H1 (cell line): ENCODE measurements at regions not wholly inside any gene's neighbourhood (a gene's known extent, or its start where the extent isn't known, plus 50 kb on each side); places are given as distances from the start of the nearest gene placed in this dataset.

Experiments
- CTCF ChIA-PET: fragments of 300-600 bp; sonication (Branson Sonifier 250); formaldehyde crosslinking; loops from one replicate; lab custom pipeline; 2021; ENCODE audit not compliant: partially characterized antibody; lab: Charles Lee
- POLR2A ChIA-PET: fragments of 300-600 bp; sonication (Branson Sonifier 250); formaldehyde crosslinking; loops from one replicate; lab custom pipeline; 2021; ENCODE audit warnings: inconsistent platforms; ENCODE audit not compliant: partially characterized antibody; lab: Charles Lee
- DNase-seq, 2 experiments: peaks; one replicate each; pipeline versions ENCODE4 v3.0.0 to v3.0.0-alpha.2; 2010 to 2022; ENCODE audit warnings: low spot score in 2 of 2, low read depth in 1 of 2, mixed read lengths in 1 of 2
- FAIRE-seq: peaks from 2 replicates; lab custom pipeline; 2011; peaks lifted over from hg19 to GRCh38; lab: Jason Lieb, UNC
- H2AFZ ChIP-seq: 2 replicates; pipeline ENCODE4 v1.8.1; 2012; ENCODE audit warnings: low read length, inconsistent platforms
- H2AK5ac ChIP-seq: 2 replicates; pipeline ENCODE4 v1.6.1; 2013; ENCODE audit warnings: low read depth, low read length
- H2BK120ac ChIP-seq: replicated peaks from 2 replicates; pipeline ENCODE3; 2013; ENCODE audit warnings: low read depth, low read length, inconsistent platforms
- H2BK12ac ChIP-seq: 2 replicates; pipeline ENCODE4 v1.6.1; 2013; ENCODE audit warnings: low read depth, low read length
- H2BK15ac ChIP-seq: 2 replicates; pipeline ENCODE4 v1.6.1; 2013; ENCODE audit warnings: low read length
- H2BK20ac ChIP-seq: 2 replicates; pipeline ENCODE4 v1.6.1; 2013; ENCODE audit warnings: low read length
- H2BK5ac ChIP-seq: 2 replicates; pipeline ENCODE4 v1.6.1; 2013; ENCODE audit warnings: low read depth, low read length
- H3K14ac ChIP-seq: 2 replicates; pipeline ENCODE4 v1.6.1; 2013; ENCODE audit warnings: inconsistent platforms; ENCODE audit not compliant: insufficient read length
- H3K18ac ChIP-seq: 2 replicates; pipeline ENCODE4 v1.6.1; 2013; ENCODE audit warnings: low read length; ENCODE audit errors: extremely low read depth
- H3K23ac ChIP-seq: 2 replicates; pipeline ENCODE4 v1.6.1; 2013; ENCODE audit warnings: inconsistent platforms; ENCODE audit not compliant: insufficient read length
- H3K23me2 ChIP-seq: 2 replicates; pipeline ENCODE4 v1.6.1; 2013; ENCODE audit warnings: low read depth, low read length
- H3K27ac ChIP-seq: 2 replicates; pipeline ENCODE4 v1.6.1; 2011; ENCODE audit warnings: low read depth, low read length, inconsistent platforms
- H3K27me3 ChIP-seq, 4 experiments: replicated peaks in 1 of 4; 1 replicate in 1 of 4; 2 replicates in 3 of 4; pipeline versions ENCODE4 v1.6.1 to v1.8.1; 2011 to 2013; ENCODE audit warnings: low read length in 3 of 4, mild to moderate bottlenecking in 3 of 4, inconsistent platforms in 2 of 4, mixed read lengths in 2 of 4, moderate library complexity in 1 of 4; ENCODE audit not compliant: control insufficient read depth in 3 of 4, insufficient read depth in 3 of 4; ENCODE audit errors: extremely low read depth in 1 of 4
- H3K36me3 ChIP-seq, 4 experiments: 2 replicates each; pipeline versions ENCODE4 v1.6.1 to v1.8.1; 2011 to 2013; ENCODE audit warnings: mild to moderate bottlenecking in 4 of 4, low read length in 3 of 4, moderate library complexity in 2 of 4, control low read depth in 1 of 4, inconsistent platforms in 1 of 4; ENCODE audit not compliant: insufficient read depth in 4 of 4, control insufficient read depth in 2 of 4
- H3K4ac ChIP-seq: replicated peaks from 2 replicates; pipeline ENCODE3; 2013; ENCODE audit warnings: low read length, low read depth, mixed read lengths, inconsistent platforms; ENCODE audit not compliant: insufficient read length
- H3K4me1 ChIP-seq, 4 experiments: replicated peaks in 1 of 4; 1 replicate in 1 of 4; 2 replicates in 3 of 4; pipeline versions ENCODE4 v1.6.1 to v1.8.1; 2011 to 2013; ENCODE audit warnings: low read length in 3 of 4, inconsistent platforms in 2 of 4, mixed read lengths in 1 of 4; ENCODE audit not compliant: insufficient read depth in 4 of 4, control insufficient read depth in 3 of 4
- H3K4me2 ChIP-seq, 2 experiments: 2 replicates each; pipeline versions ENCODE4 v1.6.1 to v1.8.1; 2011 to 2013; ENCODE audit warnings: low read depth in 2 of 2, low read length in 2 of 2, control low read depth in 1 of 2, inconsistent platforms in 1 of 2, mild to moderate bottlenecking in 1 of 2; ENCODE audit not compliant: insufficient read depth in 1 of 2
- H3K4me3 ChIP-seq, 4 experiments: fragments of 200-600, 300-600 bp in 1 of 4; sonication (generic), shearing (Covaris generic), sonication (Bioruptor Twin) in 1 of 4; 2 replicates each; pipeline versions ENCODE4 v1.5.1 to v1.8.1; 2011 to 2016; ENCODE audit warnings: low read length in 4 of 4, low read depth in 3 of 4, control low read depth in 2 of 4, inconsistent platforms in 2 of 4, mild to moderate bottlenecking in 2 of 4, mixed read lengths in 1 of 4, moderate library complexity in 1 of 4; ENCODE audit not compliant: insufficient read depth in 2 of 4; ENCODE audit errors: extremely low read depth in 1 of 4
- H3K56ac ChIP-seq: replicated peaks from 2 replicates; pipeline ENCODE3; 2013; ENCODE audit warnings: low read depth, mild to moderate bottlenecking, mixed read lengths, low read length, inconsistent platforms; ENCODE audit not compliant: insufficient read length
- H3K79me1 ChIP-seq: 2 replicates; pipeline ENCODE4 v1.6.1; 2013; ENCODE audit warnings: low read depth, low read length, control low read depth
- H3K79me2 ChIP-seq, 2 experiments: 2 replicates each; pipeline versions ENCODE4 v1.6.1 to v1.8.1; 2012 to 2013; ENCODE audit warnings: low read length in 2 of 2, mild to moderate bottlenecking in 2 of 2, inconsistent platforms in 1 of 2; ENCODE audit not compliant: insufficient read depth in 2 of 2, control insufficient read depth in 1 of 2
- H3K9ac ChIP-seq, 4 experiments: replicated peaks in 1 of 4; 1 replicate in 1 of 4; 2 replicates in 3 of 4; pipeline versions ENCODE4 v1.6.1 to v1.8.1; 2011 to 2013; ENCODE audit warnings: low read depth in 3 of 4, low read length in 3 of 4, control low read depth in 2 of 4, mild to moderate bottlenecking in 2 of 4, moderate library complexity in 2 of 4, inconsistent platforms in 1 of 4; ENCODE audit errors: extremely low read depth in 1 of 4
- H3K9me3 ChIP-seq, 2 experiments: 2 replicates each; pipeline versions ENCODE4 v1.6.1 to v1.8.1; 2012 to 2013; ENCODE audit warnings: mild to moderate bottlenecking in 2 of 2, moderate library complexity in 2 of 2, control low read depth in 1 of 2, inconsistent platforms in 1 of 2, low read depth in 1 of 2, low read length in 1 of 2, mixed read lengths in 1 of 2; ENCODE audit not compliant: insufficient read depth in 2 of 2
- H4K20me1 ChIP-seq, 2 experiments: replicated peaks in 1 of 2; 2 replicates each; pipeline versions ENCODE3 to v1.8.1; 2011 to 2013; ENCODE audit warnings: inconsistent platforms in 2 of 2, low read length in 2 of 2, mild to moderate bottlenecking in 1 of 2; ENCODE audit not compliant: insufficient read depth in 2 of 2, control insufficient read depth in 1 of 2
- H4K5ac ChIP-seq: 2 replicates; pipeline ENCODE4 v1.6.1; 2013; ENCODE audit warnings: low read length, low read depth, mixed read lengths, inconsistent platforms; ENCODE audit not compliant: insufficient read length
- H4K8ac ChIP-seq: 2 replicates; pipeline ENCODE4 v1.8.0; 2013; ENCODE audit warnings: mild to moderate bottlenecking, moderate library complexity, low read length, inconsistent platforms; ENCODE audit not compliant: insufficient read depth; ENCODE audit errors: extremely low read depth
- H4K91ac ChIP-seq: replicated peaks from 2 replicates; pipeline ENCODE3; 2013; ENCODE audit warnings: low read length, mixed read lengths, inconsistent platforms; ENCODE audit not compliant: insufficient read length
- CBX5 ChIP-seq: fragments of 300-800, 300-1000 bp; sonication (generic); IDR thresholded peaks from 2 replicates; pipeline ENCODE4 v1.7.1; 2016; ENCODE audit warnings: antibody characterized with exemption, low read length, low read depth
- PHF8 ChIP-seq: fragments of 200-600 bp; sonication (generic); conservative IDR thresholded peaks from 2 replicates; pipeline ENCODE4 v1.7.1; 2012; ENCODE audit warnings: low read depth, mild to moderate bottlenecking, inconsistent platforms, low read length, moderate library complexity
- SP4 ChIP-seq: IDR thresholded peaks from 2 replicates; pipeline ENCODE4 v1.6.1; 2012; ENCODE audit warnings: low read length, inconsistent platforms
- WGBS, 2 experiments: shearing (Covaris generic) in 1 of 2; methylation state at CpG; one replicate each; pipeline versions ENCODE4 v1.1.6 to v1.1.7; 2013 to 2015; ENCODE audit warnings: low lambda C conversion rate in 2 of 2, mixed read lengths in 2 of 2, inconsistent platforms in 1 of 2, low coverage in 1 of 2, missing lambda C conversion rate in 1 of 2; ENCODE audit not compliant: insufficient replicate concordance in 2 of 2, insufficient coverage in 1 of 2, insufficient read length in 1 of 2; ENCODE audit errors: extremely low coverage in 1 of 2, missing lambda C conversion rate in 1 of 2; 5-methylcytosine and 5-hydroxymethylcytosine counted together
- TF ChIP-seq, protein P1 (sequence below): IDR thresholded peaks from 2 replicates; pipeline ENCODE4 v1.6.1; 2012; ENCODE audit warnings: low read length, inconsistent platforms

DNA sequence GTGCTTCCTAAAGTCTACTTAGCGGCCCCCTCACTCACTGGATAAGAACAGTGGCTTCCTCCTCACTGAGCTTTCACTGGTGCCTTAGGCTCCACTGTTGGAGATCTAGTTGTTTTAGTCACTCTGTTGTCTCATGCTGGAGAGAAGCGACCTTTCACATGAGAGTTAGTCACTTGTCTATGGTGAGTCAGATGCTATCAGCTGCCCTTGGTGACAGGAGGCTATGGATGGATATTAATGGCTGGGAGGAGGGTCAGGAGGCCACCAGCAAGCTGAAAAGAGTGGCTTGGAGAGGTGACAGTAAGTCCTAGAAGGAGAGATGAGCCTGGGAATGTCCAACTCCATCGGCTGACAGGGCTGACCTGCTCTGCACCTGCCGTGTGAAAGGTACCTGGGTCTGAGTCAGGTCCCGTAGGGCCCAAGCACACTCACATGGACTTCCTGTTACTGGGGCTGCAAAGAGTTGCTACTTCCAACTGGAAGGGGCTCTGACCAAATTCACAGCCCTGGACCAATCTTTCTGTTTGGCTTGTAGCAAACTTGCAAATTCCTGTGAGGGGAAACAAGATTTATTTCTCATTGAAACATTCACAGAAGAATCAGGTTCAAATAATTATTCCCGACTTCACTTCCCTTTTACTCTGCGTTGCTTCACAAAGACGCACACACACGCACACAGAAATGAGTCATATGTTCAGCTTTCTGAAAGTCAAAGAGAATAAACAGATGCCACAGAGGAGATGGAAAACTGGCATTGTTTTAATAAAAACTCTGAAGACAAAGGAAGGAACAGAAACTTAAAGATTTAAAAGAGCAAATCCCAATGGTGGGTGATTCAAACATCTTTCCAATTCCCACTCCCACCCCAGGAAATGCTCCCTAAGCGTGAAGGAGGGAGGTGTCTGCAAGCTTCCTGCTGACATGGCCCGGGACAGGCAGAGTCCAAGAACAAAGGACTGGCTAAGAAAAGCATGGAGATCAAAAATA lies 203.5 kb upstream of the TWIST2 start:
- TF ChIP-seq CBX5 (no peak), SP4 (no peak), PHF8 (no peak)
- TF ChIP-seq, protein P1, sequence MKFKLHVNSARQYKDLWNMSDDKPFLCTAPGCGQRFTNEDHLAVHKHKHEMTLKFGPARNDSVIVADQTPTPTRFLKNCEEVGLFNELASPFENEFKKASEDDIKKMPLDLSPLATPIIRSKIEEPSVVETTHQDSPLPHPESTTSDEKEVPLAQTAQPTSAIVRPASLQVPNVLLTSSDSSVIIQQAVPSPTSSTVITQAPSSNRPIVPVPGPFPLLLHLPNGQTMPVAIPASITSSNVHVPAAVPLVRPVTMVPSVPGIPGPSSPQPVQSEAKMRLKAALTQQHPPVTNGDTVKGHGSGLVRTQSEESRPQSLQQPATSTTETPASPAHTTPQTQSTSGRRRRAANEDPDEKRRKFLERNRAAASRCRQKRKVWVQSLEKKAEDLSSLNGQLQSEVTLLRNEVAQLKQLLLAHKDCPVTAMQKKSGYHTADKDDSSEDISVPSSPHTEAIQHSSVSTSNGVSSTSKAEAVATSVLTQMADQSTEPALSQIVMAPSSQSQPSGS: no peak
- TF ChIP-seq, all 59 proteins: peak for 0
- FAIRE-seq: no peak
- Histone ChIP-seq H2BK12ac (no peak overlapping the region), H3K79me2 (no peaks in the 10 kb centered on the region), H3K18ac (no peak overlapping the region), H3K9me3 (no peaks in the 10 kb centered on the region), H2AFZ (no peak overlapping the region), H4K8ac (no peak overlapping the region), H2BK15ac (no peak overlapping the region), H4K20me1 (no peaks in the 10 kb centered on the region), H3K79me1 (no peaks in the 10 kb centered on the region), H4K5ac (no peak overlapping the region), H3K36me3 (no peaks in the 10 kb centered on the region), H3K4me3 (no peak overlapping the region), H2BK5ac (no peak overlapping the region), H3K4ac (no peak overlapping the region), H3K4me2 (no peak overlapping the region), H3K23me2 (no peaks in the 10 kb centered on the region), H3K56ac (no peak overlapping the region), H2BK120ac (no peak overlapping the region), H2AK5ac (no peak overlapping the region), H3K27ac (no peak overlapping the region), H2BK20ac (no peak overlapping the region), H3K27me3 (no peaks in the 10 kb centered on the region), H3K14ac (no peak overlapping the region), H3K23ac (no peak overlapping the region), H3K4me1 (no peaks in the 10 kb centered on the region), H4K91ac (no peak overlapping the region), H3K9ac (no peak overlapping the region)
- peak in 1 of 2 experiments; percentile 26 for DNase-seq
- WGBS, 2 experiments: 94% methylated on average over 11 of the region's 11 CpGs; no CpG with 5 or more reads in 1 of the 2 experiments
- POLR2A ChIA-PET: no interaction called here
- CTCF ChIA-PET: interaction anchor here (0.7 kb wide), 1 partner anchor 13 kb away, joined by 3 read pairs; no protein-coding TSS in a partner anchor
